Pancreas (tissue), 10 donors: ENCODE measurements at regions not wholly inside any gene's neighbourhood (a gene's known extent, or its start where the extent isn't known, plus 50 kb on each side); places are given as distances from the start of the nearest gene placed in this dataset.

Source experiments
- ATAC-seq, 4 donors: fragments of 200-7000 bp; cut with Tn5 transposase; one replicate each; pipeline versions ENCODE4 v1.8.0 to v1.9.1; 2020; ENCODE audit warnings: mild to moderate bottlenecking in 4 of 4, moderate library complexity in 4 of 4
- DNase-seq, 6 donors: peaks; one replicate each; pipeline ENCODE4 v3.0.0-alpha.2; 2020
- FAIRE-seq: peaks from 2 replicates; lab custom pipeline; 2012; peaks lifted over from hg19 to GRCh38; lab: Jason Lieb, UNC
- H3K27ac ChIP-seq, 4 donors: fragments of 200-600 bp; sonication (generic); 1 replicate in 3 of 4; 2 replicates in 1 of 4; pipeline versions ENCODE4 v1.5.0 to v1.8.0; 2020
- H3K27me3 ChIP-seq, 4 donors: fragments of 200-600 bp; one replicate each; pipeline ENCODE4 v1.8.0; 2021
- H3K36me3 ChIP-seq, 3 donors: fragments of 200-600 bp; sonication (generic) in 1 of 3; one replicate each; pipeline versions ENCODE4 v1.5.0 to v1.8.0; 2020 to 2021
- H3K4me1 ChIP-seq, 3 donors: fragments of 200-600 bp; one replicate each; pipeline ENCODE4 v1.8.0; 2021
- H3K4me3 ChIP-seq, 4 donors: fragments of 200-600 bp; sonication (generic) in 2 of 4; one replicate each; pipeline versions ENCODE4 v1.5.0 to v1.8.0; 2020 to 2021
- H3K9me3 ChIP-seq, 4 donors: fragments of 200-600 bp; one replicate each; pipeline ENCODE4 v1.8.0; 2021
- WGBS, 2 donors: extraction: QIAGEN DNeasy Blood & Tissue Kit; methylation state at CpG; one replicate each; pipeline ENCODE4 v1.1.7; 2013; 5-methylcytosine and 5-hydroxymethylcytosine counted together
- intact Hi-C, 3 donors: fragments of 100-400 bp; cut with DNase I; formaldehyde crosslinking; loops; one replicate each; pipeline versions ENCODE4 v1.11.1 to v1.14.2; 2022
- TF ChIP-seq, protein P1 (sequence below), 4 donors: fragments of 200-600 bp; sonication (generic) in 3 of 4; IDR thresholded peaks; one replicate each; pipeline versions ENCODE4 v1.5.0 to v1.8.0; 2021; ENCODE audit warnings: antibody characterized with exemption in 4 of 4
- donor health status: healthy with polysubstance abuse.
- donor health status: DM: no; HTN: no; CAD: no; lungs with moderate emphysema.
- donor health status: DM: no; HTN: no; CAD: no.
- donor health status: control.
- donor health status: control.
- donor health status: Bipolar disorder and iron deficiency.
- donor health status: DM: yes; HTN: yes; CAD: no.
- donor health status: DM: no; HTN: no; CAD: no.
- donor health status: DM: no; HTN: no; CAD: no.
- donor health status: DM: yes; HTN: yes; CAD: no.

DNA sequence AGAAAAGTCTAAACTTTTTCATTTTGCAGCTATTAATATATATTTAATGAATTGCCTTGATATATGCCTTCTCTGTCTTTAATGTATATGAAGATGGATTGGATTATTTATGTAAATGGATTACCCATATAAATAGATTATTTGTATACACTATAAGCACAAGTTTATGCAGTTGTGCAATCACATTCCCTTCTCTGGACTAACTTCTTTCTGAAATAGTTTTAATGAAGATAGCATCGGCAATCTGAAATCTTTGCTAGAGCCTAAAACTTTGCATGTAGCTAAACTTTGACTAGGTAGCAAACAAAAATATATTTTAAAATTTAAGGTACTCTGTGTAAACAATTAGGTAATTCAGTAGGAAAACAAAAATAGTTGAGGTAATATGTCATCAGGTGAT, 127.8 kb downstream of the PCDH7 start:
- FAIRE-seq (no peak), ATAC-seq (no peak)

DNA sequence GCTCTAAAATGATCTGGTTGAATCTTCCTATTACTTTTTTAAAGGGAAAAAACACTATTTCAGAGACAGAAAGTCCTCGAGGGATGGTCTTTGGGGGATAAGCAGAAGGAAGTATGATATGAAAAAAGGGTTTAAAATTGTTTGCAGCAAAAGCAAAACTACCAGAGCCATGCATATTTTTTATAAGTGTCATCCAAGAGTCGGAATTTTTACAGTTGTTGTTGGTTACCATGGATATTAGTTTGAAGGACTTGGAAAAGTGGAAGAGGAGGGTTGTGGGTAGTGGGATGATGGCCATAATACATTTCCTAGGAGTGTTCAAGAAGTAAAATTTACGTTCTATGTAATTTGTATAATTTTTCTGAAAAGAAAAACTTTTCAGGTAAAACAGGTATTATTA, 134.4 kb downstream of the PCDH7 start:
- intact Hi-C loops: no loop called here
- H3K9me3 ChIP-seq: no peaks in the 10 kb centered on the region
- 39 to 67% methylated on average over 3 of the region's 3 CpGs for WGBS, 2 donors
- DNase-seq (no peak), FAIRE-seq (no peak), ATAC-seq (no peak)
- H3K27ac ChIP-seq: no peak overlapping the region
- H3K27me3 ChIP-seq: peaks cover 0 to 5% (median 0%) of the 10 kb centered on the region in 4 donors
- H3K4me1 ChIP-seq: no peaks in the 10 kb centered on the region
- H3K36me3 ChIP-seq: no peaks in the 10 kb centered on the region
- no peak overlapping the region for H3K4me3 ChIP-seq
- TF ChIP-seq, protein P1, sequence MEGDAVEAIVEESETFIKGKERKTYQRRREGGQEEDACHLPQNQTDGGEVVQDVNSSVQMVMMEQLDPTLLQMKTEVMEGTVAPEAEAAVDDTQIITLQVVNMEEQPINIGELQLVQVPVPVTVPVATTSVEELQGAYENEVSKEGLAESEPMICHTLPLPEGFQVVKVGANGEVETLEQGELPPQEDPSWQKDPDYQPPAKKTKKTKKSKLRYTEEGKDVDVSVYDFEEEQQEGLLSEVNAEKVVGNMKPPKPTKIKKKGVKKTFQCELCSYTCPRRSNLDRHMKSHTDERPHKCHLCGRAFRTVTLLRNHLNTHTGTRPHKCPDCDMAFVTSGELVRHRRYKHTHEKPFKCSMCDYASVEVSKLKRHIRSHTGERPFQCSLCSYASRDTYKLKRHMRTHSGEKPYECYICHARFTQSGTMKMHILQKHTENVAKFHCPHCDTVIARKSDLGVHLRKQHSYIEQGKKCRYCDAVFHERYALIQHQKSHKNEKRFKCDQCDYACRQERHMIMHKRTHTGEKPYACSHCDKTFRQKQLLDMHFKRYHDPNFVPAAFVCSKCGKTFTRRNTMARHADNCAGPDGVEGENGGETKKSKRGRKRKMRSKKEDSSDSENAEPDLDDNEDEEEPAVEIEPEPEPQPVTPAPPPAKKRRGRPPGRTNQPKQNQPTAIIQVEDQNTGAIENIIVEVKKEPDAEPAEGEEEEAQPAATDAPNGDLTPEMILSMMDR (IDR thresholded peaks at IDR 0.05): no peak

More for the DNA sequence above, 127.8 kb downstream of the PCDH7 start:
- 84 to 97% methylated on average over 1 of the region's 1 CpG for WGBS, 2 donors
- Histone ChIP-seq H3K9me3 (no peaks in the 10 kb centered on the region), H3K4me1 (no peaks in the 10 kb centered on the region), H3K4me3 (no peak overlapping the region), H3K27ac (no peak overlapping the region), H3K27me3 (no peaks in the 10 kb centered on the region), H3K36me3 (no peaks in the 10 kb centered on the region)
- TF ChIP-seq, protein P1 (IDR thresholded peaks at IDR 0.05): no peak
- DNase-seq: no peak
- intact Hi-C loops: no loop called here

DNA sequence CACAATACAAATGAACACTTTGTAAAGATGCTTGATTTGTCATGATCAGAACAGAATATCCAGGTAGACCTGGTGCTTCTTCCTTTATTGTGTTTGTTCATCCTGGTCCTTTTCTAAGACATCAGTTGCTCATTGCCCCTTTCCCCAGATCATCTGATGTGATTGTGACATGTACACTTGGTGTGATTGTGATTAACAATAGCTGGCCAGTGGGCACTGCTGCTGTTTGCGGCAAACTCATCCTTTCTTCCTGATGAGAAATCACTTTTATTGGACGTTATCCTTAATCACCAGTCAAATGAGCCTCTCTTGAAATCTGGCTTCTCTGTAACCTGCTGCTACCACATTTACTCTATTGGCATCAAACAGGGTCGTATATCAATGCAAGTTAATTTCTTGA, 135.1 kb downstream of the PCDH7 start:
- Histone ChIP-seq H3K4me3 (no peak overlapping the region), H3K9me3 (no peaks in the 10 kb centered on the region), H3K27me3 (peaks cover 0 to 6% (median 0%) of the 10 kb centered on the region in 4 donors), H3K27ac (no peak overlapping the region), H3K36me3 (no peaks in the 10 kb centered on the region), H3K4me1 (no peaks in the 10 kb centered on the region)
- DNase-seq (no peak), FAIRE-seq (no peak), ATAC-seq (no peak)
- intact Hi-C loops: no loop called here
- TF ChIP-seq, protein P1 (IDR thresholded peaks at IDR 0.05): no peak
- 58 to 67% methylated on average over 3 of the region's 3 CpGs for WGBS, 2 donors

DNA sequence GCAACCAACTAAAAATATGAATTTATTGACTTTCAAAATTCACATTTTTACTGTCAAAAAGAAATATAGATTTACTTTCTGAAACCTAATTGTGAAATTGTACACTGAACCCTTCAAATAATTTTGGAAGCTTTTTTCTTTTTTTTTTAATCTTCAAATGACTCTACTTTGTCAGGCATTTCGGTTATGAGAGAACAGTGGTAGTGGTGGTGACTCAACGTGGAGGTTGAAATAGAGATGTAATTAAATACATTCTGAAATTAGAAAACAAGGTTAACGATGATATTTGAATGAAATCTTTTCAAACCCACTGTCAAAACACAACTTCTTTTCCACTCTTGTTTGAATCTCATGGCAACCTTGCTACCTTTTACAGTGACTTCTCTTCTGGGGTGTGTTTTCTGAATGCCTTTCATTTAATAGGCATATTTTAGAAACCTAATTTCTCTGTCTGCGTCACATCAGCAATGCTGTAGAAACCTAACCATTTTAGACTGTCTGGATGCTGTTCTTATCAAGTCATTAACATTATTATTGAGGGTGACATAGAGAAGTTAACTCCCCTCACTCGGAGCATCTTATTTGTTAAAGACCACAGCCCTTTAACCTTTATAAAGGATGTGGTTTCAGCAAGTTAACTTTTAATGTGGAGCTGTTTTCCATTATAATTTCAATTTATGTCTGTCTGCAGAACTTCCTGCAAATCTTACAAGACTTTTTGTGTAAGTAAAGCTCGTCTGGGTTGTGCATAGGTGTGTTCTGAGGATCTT, 136.8 kb downstream of the PCDH7 start:
- FAIRE-seq: peak; percentile 60
- no peaks in the 10 kb centered on the region for H3K9me3 ChIP-seq
- no peaks in the 10 kb centered on the region for H3K36me3 ChIP-seq
- TF ChIP-seq, protein P1 (IDR thresholded peaks at IDR 0.05): no peak
- ATAC-seq: no peak
- DNase-seq: no peak
- peaks cover 0 to 6% (median 0%) of the 10 kb centered on the region in 4 donors for H3K27me3 ChIP-seq
- intact Hi-C loops: no loop called here
- no peaks in the 10 kb centered on the region for H3K4me1 ChIP-seq
- no peak overlapping the region for H3K4me3 ChIP-seq
- H3K27ac ChIP-seq: no peak overlapping the region
- 57 to 68% methylated on average over 6 of the region's 6 CpGs for WGBS, 2 donors

DNA sequence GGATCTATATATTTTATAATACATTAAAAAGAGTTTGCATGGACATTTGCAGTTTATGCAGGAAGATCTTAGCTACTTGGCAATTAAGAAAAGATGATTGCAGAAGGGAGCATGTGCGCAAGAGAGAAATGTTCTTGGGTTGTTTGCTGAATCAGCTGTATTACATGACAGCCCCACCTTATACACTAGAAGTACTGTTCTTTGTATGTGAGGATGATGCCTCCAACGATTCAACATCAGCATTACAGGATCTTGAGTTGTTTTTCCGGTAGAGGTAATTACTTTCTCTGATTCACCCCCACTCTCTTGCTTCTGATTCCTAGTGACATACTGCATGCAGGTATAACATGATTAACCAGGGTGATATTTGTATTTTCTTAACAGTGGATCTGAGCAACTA, 140.8 kb downstream of the PCDH7 start:
- H3K9me3 ChIP-seq: no peaks in the 10 kb centered on the region
- FAIRE-seq: no peak
- TF ChIP-seq, protein P1 (IDR thresholded peaks at IDR 0.05): no peak
- ATAC-seq: no peak
- no peaks in the 10 kb centered on the region for H3K4me1 ChIP-seq
- H3K27ac ChIP-seq: no peak overlapping the region
- intact Hi-C loops: no loop called here
- DNase-seq: no peak
- H3K27me3 ChIP-seq: peaks cover 0 to 6% (median 0%) of the 10 kb centered on the region in 4 donors
- H3K36me3 ChIP-seq: no peaks in the 10 kb centered on the region
- 62 to 66% methylated on average over 3 of the region's 3 CpGs for WGBS, 2 donors
- H3K4me3 ChIP-seq: no peak overlapping the region
